Urinary bladder (tissue), 3 donors: ENCODE measurements at regions not wholly inside any gene's neighbourhood (a gene's known extent, or its start where the extent isn't known, plus 50 kb on each side); places are given as distances from the start of the nearest gene placed in this dataset.

Experiments
- DNase-seq: peaks from one replicate; pipeline ENCODE4 v3.0.0-alpha.2; 2015; ENCODE audit errors: extremely low spot score
- H3K27ac ChIP-seq: one replicate; pipeline ENCODE4 v1.5.1; 2013; ENCODE audit warnings: low read depth, mild to moderate bottlenecking, moderate library complexity
- H3K36me3 ChIP-seq: one replicate; pipeline ENCODE4 v1.6.1; 2013; ENCODE audit warnings: mild to moderate bottlenecking, moderate library complexity; ENCODE audit not compliant: insufficient read depth
- H3K4me1 ChIP-seq: one replicate; pipeline ENCODE4 v1.6.1; 2013; ENCODE audit warnings: mild to moderate bottlenecking, moderate library complexity; ENCODE audit not compliant: insufficient read depth
- H3K4me3 ChIP-seq: one replicate; pipeline ENCODE4 v1.5.1; 2013; ENCODE audit warnings: low read depth, low read length
- WGBS: extraction: QIAGEN DNeasy Blood & Tissue Kit; methylation state at CpG from one replicate; pipeline ENCODE4 v1.1.7; 2013; 5-methylcytosine and 5-hydroxymethylcytosine counted together
- donor health status: healthy with polysubstance abuse.
- donor health status: healthy.

- Histone ChIP-seq H3K4me3 (no peak overlapping the region), H3K36me3 (no peaks in the 10 kb centered on the region), H3K27ac (no peak overlapping the region), H3K4me1 (peaks cover 2% of the 10 kb centered on the region)
- DNase-seq, result peak; percentile 54
- 15% methylated on average over 11 of the region's 11 CpGs for WGBS
Observed at GRCh38 chr7:106176414-106177299, 64.5 kb upstream of the SYPL1 start.

DNA sequence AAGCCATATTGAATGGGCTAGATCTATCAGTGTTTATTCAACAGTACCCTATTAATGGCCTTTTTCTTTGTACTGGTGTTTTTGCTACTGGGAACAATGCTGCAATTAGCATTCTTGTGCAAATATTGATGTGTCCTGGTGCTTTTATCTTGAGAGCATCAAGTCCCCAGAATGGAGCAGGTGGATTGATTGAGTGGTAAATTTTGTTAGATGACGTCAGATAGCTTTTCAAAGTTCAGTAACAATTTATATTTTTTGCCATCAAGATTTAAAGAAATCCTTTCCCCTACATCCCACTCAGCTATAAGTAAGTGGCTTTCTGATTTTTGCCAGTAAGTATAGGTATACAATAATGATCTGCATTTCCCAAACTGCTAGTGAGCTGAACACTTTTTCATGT lies 63.4 kb upstream of the SYPL1 start:
- 67% methylated on average over 1 of the region's 1 CpG for WGBS
- H3K4me1 ChIP-seq, result peaks cover 2% of the 10 kb centered on the region
- H3K36me3 ChIP-seq, result no peaks in the 10 kb centered on the region
- no peak for DNase-seq
- no peak overlapping the region for H3K4me3 ChIP-seq
- no peak overlapping the region for H3K27ac ChIP-seq

DNA sequence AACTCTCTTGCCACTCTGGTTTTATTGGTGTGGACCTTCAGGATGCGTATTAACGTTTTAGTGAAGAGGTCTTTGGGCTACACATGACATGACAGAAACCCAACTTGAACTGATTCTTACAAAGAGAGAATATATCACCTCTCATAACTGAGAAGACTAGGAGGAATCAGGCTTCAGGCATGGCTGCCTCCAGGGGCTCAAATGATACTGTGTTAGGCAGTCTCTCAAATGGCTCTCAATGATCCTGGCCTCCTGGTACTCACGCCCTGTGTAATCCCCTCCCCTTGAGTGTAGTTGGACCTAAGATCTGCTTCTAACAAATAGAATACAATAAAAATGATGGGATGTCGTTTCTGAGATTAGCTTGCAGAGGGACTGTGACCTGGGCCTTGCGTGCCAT lies 58.5 kb upstream of the SYPL1 start:
- Histone ChIP-seq H3K27ac (no peak overlapping the region), H3K4me1 (no peaks in the 10 kb centered on the region), H3K4me3 (no peak overlapping the region), H3K36me3 (no peaks in the 10 kb centered on the region)
- WGBS, result 90% methylated on average over 5 of the region's 5 CpGs
- DNase-seq, result no peak

GRCh38 chr7:106169821-106170610 lies 57.9 kb upstream of the SYPL1 start:
- 71% methylated on average over 3 of the region's 3 CpGs for WGBS
- no peak overlapping the region for H3K27ac ChIP-seq
- H3K4me3 ChIP-seq, result no peak overlapping the region
- DNase-seq, result no peak
- no peaks in the 10 kb centered on the region for H3K36me3 ChIP-seq
- no peaks in the 10 kb centered on the region for H3K4me1 ChIP-seq

DNA sequence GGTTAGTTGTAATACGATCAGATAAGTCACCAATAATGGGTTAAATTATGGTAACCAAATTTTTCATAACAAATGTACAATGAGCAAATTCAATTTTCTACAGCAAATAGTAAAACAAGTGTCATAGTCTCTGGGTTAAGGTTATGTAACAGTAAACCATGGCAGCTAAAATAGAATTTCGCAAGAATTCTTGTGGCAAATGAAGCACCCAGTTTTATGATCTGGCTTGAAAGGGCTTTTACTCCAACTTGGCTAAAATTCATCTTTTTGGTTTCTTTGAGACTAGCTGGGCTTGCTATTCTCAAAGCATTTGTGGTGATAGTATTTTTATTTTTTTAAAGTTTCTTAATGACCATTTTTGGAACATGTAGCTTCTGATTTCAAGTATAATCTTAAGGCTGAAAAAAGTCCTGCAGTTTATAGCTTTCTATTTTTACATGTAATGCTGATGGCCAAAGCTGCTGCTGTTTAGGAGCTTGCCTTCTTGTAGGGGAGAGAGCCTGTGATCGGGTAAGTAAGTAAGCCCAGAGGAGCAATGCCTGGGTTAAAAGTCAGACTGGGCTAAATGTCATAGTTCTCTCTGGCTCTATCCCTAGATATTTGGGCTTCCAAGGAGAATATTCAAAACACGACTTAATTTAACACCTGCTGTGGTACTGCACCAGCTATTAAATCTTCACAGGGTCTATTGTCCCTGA lies 55.5 kb upstream of the SYPL1 start:
- no peaks in the 10 kb centered on the region for H3K4me1 ChIP-seq
- H3K27ac ChIP-seq, result no peak overlapping the region
- no peak for DNase-seq
- no peak overlapping the region for H3K4me3 ChIP-seq
- no peaks in the 10 kb centered on the region for H3K36me3 ChIP-seq
- 44% methylated on average over 4 of the region's 4 CpGs for WGBS

GRCh38 chr7:106166651-106167342 lies 54.7 kb upstream of the SYPL1 start:
- peak; percentile 46 for DNase-seq
- no peaks in the 10 kb centered on the region for H3K36me3 ChIP-seq
- no peak overlapping the region for H3K4me3 ChIP-seq
- 58% methylated on average over 7 of the region's 7 CpGs for WGBS
- no peak overlapping the region for H3K27ac ChIP-seq
- H3K4me1 ChIP-seq, result no peaks in the 10 kb centered on the region

- Histone ChIP-seq H3K4me3 (no peak overlapping the region), H3K36me3 (no peaks in the 10 kb centered on the region), H3K4me1 (no peaks in the 10 kb centered on the region), H3K27ac (no peak overlapping the region)
- DNase-seq, result no peak
- WGBS, result 64% methylated on average over 2 of the region's 2 CpGs
Observed at GRCh38 chr7:106165337-106165736, 53.2 kb upstream of the SYPL1 start.

DNA sequence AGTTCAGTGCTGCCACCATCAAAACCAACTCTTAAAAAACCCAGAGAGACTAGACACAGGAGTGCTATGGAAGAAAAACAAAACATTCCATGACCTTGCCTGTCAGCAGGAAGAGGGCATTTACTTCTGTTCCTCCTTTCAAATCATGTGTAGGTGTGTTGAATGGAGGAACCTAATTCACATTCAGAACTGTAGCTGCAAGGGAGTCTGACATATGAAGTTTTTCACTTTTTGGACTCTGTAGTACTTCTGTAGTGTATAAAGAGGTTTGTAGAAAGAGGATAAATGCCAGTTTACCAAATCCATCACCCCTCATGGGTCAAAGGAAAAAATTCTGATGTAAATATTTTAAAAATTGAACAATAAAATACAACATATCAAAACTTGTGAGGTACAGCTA lies 51.1 kb upstream of the SYPL1 start:
- no peaks in the 10 kb centered on the region for H3K4me1 ChIP-seq
- H3K27ac ChIP-seq, result no peak overlapping the region
- no peak overlapping the region for H3K4me3 ChIP-seq
- DNase-seq, result no peak
- H3K36me3 ChIP-seq, result no peaks in the 10 kb centered on the region
